ENCODE measurements at regions not wholly inside any gene's neighbourhood (a gene's known extent, or its start where the extent isn't known, plus 50 kb on each side); places are given as distances from the start of the nearest gene placed in this dataset.

DNA sequence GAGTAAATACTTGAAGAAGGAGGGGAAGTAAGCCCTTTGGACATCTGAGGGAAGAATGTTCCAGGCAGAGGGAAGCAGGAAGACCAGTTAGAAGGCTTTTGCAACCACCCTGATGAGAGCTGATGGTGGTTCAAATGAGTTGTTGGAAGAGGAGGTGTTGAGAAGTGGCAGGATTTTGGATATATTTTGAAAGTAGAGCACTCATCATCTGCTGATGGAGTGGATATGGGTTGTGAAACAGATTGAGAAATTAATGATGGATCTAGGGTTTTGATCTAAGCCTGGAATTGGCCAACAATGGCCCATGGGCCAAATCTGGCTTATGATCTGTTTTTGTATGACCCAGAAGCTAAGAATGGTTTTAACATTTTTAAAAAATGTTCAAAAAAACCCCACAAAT lies 230.7 kb downstream of the NDFIP2 start:
- no peak for DNase-seq

DNA sequence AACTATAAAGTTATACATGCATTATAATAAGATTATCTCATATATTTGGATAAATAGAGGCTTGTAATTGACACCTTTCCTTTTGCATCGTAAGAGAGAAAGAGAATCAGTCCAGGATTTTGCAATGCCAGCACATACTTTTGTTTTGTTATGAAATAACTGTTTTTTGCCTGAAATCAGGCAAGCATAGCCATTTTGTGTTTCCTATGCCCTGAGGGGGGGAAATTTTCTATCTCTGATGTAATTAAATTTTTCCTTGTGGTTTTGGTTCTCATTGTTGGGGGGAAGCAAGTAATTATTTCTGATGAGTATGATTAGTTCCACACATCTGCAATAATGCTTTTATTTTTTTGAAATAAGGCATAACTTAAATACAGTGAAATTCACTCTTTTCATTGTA lies 229.4 kb downstream of the NDFIP2 start:
- DNase-seq = no peak

GRCh38 chr13:79709471-79709870 lies 228.5 kb downstream of the NDFIP2 start:
- DNase-seq = no peak

- DNase-seq = no peak
Measured at GRCh38 chr13:79703772-79704171, 222.8 kb downstream of the NDFIP2 start.

DNA sequence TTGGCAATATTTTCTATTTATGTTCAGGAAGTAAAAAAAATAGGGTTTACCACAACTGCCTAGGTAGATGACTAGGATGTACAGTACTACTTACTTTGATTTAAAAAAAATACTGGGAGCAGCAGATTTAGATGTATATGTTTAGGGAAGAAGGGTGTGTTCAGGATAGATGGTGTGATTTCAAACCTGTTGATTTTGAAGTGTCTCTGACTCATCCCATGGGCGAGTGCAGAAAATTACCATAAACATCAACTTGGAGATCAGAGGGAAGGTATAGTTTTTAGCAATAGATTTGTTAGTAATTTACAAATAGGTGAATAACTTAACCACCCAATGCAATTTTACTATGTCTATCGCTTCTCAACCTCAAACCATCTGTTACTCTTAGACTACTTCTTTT lies 214.8 kb downstream of the NDFIP2 start:
- DNase-seq = no peak

DNA sequence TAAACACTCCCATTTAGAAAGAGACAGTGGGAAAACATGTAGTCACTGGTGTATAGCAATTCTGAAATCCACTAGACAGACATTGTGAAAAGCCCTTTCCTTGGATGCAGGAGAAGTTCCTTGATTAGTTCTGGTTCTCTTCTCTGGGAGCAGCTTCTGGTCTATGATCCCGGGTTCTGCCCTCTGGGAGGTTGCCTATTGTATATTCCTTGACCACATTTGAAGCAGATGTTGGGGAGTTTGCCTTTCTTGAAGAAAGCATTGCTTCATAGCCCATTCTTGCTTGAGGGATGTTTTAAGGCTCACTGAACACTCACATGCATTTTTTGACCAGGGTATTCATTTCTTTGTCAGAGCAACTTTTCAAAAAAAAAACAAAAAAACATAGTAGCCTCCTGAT lies 211.9 kb downstream of the NDFIP2 start:
- DNase-seq = no peak

- no peak for DNase-seq
Measured at GRCh38 chr13:79691826-79692225, 210.9 kb downstream of the NDFIP2 start.

GRCh38 chr13:79688741-79689140 lies 207.8 kb downstream of the NDFIP2 start:
- no peak for DNase-seq

DNA sequence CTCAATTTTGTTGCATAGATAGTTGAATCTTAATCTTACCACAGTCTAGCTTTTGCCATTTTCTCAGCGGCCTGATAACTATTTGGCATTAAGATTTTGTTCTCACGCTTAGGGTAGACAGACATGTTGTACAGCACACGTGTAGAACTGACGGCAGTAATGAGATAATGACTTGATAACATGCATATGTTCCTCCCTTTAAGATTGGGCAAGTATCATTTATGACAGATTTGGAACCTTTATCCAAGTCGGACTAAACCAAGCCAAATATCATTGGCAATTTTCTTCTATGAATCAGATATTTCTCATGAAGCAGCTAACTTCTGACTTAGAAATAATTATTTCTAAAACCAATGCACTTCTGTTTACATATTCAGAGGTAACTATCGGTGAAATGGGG lies 205.5 kb downstream of the NDFIP2 start:
- no peak for DNase-seq

- no peak for DNase-seq
Measured at GRCh38 chr13:79684371-79684770, 203.4 kb downstream of the NDFIP2 start.

DNA sequence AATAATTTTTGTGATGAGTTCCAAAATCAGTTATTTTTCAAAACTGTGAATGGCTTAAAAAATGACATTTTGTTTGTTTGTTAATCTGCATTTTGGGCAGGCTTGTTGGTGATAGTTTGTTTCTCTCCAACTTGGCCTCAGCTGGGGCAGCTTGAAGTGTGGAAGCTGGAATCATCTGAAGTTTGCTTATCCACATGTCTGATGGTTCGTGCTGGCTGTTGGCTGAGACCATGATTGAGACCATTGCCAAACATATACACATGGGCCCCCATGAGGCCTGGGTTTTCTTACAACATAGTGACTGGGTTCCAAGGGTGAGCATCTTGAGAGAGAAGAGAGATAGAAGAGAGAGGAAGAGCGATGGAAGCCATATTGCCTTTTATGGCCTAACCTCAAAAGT lies 201.2 kb downstream of the NDFIP2 start:
- DNase-seq = no peak

GRCh38 chr13:79681069-79681468 lies 200.1 kb downstream of the NDFIP2 start:
- DNase-seq = no peak

DNA sequence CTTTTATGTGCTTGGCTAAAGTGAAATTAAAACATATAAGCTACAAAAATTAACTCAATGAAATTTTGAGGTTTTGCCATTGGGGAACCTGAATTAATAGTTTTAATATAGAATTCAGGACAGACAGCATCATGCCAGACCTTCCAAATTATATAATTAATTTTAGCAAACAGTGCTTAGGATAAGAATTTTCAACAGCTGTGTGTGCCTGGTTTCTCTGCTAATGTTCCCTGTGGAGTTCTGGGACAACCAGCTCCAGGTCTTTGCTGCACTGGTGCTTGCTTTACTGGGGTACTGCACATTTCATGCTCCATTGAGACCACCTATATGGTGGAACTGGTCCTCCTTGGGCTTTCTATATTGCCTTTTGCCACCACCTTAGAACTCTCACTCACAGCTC lies 199.5 kb downstream of the NDFIP2 start:
- no peak for DNase-seq

GRCh38 chr13:79679334-79679733 lies 198.4 kb downstream of the NDFIP2 start:
- DNase-seq = peak; percentile 76

DNA sequence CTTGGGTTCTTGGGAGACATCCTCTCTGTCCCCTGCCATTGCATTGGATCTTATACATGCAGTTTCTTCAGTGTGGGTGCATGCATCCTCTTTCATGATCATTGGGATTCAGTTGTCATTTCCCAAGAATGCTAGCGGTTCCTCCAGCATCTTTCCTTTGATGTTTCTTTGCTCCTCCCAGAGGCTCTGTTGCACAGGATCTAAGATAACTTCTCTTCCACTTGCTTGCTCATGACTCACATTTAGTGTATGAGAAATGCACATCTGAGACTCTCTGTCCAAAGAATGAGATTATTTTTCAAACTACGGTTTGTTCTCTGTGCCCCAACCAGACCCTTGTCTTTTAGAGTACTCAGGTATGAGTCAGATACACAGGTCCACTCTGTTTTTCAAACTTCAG lies 197.1 kb downstream of the NDFIP2 start:
- no peak for DNase-seq

DNA sequence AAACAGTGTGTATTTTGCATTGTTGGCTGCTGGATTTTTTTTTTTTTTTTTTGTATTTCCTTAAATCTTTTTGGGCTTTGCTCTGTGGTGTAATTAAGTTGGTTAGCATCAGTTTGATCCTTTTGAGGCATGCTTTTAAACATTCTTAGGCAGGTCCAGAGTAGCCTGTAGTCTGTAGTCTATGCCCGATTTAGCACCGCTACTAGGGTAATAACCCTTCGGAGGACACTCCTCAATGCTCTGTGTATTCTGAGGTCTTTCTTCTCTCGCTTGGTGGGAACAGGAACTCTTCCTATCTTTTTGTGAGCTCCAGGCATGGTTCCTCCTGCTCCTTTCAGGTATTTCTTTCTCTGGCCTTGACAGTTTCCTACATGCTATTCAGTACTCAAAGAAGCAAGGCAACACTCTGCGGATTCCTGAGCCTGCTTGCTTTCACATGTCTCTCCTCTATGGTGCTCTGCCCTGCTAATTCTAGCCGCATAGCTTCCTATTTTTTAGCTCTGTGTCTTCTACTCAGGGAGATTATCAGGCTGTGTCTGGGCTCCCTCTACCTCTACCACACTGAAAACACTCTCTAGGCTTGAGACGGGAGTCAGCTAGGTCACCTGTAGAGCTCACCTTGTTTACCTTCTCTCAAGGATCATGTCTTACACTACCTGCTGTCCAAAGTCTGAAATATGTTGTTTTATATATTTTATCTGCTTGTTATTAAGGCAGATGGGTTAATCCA lies 195.1 kb downstream of the NDFIP2 start:
- DNase-seq = no peak

DNA sequence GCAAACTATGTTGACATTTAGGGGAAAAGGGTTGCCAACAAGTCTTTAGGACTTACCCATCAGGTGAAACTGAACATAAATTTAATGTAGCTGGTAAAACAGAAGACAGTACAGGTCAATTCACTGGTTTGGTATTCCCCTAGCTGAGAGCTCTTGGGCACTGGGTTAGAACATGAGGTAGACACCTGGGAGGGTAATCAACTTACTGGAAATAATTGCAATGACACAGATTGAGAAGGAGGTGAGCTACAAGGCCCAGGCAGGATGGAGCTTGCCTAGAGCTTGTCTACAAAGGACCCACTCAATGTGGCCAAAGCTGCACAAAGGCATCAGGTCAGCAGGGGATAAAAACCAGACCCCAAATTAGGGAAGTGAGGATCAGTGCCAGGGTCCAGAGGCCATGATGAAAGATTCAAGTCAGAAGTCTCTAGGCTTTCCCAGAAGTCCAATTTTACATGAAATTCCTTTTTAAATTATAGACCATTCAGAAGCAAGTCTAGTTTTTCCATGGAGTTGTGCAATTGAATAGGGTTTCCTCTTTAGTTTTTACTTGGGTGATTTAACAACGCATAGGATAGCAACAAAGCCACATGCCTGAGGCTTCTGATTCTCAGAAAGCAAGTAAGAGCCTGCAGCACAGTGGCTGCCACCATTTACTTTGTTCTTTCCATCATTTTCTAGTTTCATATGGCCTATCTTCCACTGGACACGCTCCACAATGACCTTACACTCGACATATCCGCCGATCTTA lies 194.0 kb downstream of the NDFIP2 start:
- no peak for DNase-seq

DNA sequence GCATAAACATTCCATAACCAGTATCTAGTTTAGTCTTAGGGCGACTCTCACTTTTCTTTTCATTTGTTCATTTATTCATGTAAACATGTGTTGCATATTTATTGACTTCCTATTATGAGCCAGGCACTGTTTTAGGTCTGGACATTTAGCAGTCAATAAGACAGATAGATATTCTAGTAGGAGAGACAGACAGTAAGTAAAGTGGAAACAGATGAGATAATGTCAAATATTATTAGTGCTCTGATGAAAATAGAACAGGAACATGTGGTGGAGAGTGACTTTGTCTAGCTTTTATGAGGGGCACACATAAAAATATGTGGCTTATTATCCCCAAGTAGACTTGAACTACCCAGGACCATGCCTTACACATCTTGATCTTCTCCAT lies 193.0 kb downstream of the NDFIP2 start:
- no peak for DNase-seq

DNA sequence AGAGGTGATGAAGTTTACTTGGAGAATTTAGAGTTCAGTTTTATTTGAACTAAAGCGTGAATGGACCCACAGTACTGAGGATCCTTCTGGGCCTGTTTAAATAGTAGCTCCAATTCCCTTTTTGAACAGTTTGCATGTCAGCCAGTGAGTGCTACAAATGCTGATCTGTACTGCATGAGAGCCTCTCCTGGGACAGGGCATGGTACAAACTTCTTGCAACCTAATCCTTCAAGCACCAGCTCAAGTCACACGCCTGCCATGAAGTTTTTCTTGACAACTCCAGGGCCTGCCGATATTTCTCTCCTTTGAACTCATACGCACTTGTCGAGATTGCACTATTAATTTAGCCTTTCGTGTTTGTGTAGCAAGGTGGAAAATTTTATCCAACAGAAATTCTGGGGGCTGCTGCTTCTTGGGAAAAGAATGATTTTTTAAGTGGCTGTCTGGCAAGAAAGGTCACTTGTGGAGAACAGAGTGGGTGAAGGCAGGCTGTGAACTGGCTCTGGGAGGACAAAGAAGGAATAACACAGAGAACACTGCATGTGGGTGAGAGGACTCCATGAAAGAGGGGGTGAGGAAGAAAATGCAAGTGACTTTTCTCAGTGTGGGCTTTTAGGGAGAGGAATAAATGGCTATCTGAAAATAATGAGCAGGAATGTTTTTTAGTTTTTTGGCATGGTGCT lies 192.5 kb downstream of the NDFIP2 start:
- DNase-seq = no peak

DNA sequence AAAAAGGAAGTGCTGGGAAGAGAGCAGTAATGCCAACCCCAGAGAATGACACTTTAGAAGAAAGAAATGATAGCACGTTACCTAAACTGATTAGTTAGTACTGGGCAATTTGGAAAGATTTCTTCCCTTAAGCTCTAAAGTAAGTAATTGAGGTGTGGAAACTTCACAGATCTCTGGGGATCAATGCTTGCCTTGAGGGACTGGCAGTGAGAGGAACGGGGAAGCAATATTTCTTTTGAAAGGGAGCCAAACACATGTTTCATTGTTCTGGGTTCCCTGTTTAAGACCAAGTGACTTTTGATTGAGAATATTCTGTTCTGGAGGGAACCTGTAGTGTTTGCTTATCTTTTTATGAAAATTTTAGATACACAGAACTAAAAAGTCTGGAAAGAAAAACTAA lies 190.5 kb downstream of the NDFIP2 start:
- no peak for DNase-seq

DNA sequence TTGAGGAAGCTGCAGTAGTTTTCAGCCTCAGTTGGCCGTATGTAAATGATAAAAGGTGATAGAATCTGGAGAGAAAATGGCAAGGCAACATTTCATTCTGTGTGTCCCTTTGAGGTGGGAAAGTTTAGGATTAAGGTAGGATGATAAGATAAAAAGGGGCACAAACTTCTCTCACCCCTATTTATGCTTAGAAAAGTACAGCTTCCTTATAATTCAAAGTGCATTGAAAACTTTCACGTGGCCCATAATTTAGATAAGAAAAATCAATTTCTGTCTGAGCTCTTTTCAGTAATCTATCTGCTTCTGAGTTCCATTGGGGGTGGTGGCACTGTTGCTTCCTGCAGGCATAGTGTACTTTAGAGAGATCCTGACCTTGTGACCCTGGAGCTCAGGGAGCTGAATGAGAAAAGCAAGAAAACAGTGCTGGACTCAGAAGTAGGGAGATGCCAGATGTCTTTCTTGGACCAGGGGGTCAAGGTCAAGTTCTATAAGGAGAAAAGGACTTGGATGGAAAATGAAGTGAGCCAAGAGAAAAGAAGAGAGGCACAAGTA lies 187.3 kb downstream of the NDFIP2 start:
- DNase-seq = no peak

DNA sequence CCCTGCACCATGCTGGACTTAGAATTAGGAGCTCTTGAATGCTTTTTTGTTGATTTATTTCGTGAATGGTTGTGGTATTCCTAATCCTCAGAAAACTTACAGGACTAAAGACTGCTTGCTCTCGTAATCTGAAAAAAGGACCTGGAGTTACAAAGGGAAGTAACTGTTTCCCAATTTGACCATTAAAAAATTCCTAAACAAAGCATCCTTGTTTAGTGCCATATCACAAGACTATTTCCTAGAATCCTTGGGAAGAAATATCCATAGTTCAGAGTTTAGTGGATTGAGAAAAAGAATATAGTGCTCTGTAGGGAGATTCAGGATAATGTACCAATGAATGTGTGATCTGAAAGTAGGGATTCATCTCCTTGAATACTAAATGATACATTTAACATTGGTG lies 186.8 kb downstream of the NDFIP2 start:
- no peak for DNase-seq

DNA sequence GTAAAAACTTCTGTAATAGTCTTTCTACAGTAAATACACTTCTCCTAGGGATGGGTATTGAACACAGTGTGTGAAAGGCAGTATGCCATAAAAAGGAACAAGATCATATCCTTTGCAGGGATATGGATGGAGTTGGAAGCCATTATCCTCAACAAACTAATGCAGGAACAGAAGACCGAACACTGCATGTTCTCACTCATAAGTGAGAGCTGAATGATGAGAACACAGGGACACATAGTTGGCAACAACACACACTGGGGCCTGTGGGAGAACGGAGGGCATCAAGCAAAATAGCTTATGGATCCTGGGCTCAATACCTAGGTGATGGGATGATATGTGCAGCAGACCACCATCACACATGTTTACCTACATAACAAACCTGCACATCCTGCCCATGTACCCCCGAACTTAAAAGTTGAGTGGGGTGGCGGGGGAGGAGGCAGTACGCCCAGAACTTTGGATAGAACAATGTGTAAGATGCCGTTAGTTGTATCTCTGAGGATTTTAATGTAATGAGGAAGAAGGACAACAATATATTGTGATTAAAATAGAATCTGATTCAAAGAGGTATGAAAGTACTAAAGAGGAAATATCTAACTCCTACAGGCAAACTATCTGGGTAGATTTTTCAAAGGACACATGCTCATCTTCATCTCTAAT lies 183.2 kb downstream of the NDFIP2 start:
- no peak for DNase-seq

Data from left kidney (tissue), 1 donor.